ENCODE measurements at regions not wholly inside any gene's neighbourhood (a gene's known extent, or its start where the extent isn't known, plus 50 kb on each side); places are given as distances from the start of the nearest gene placed in this dataset.

DNA sequence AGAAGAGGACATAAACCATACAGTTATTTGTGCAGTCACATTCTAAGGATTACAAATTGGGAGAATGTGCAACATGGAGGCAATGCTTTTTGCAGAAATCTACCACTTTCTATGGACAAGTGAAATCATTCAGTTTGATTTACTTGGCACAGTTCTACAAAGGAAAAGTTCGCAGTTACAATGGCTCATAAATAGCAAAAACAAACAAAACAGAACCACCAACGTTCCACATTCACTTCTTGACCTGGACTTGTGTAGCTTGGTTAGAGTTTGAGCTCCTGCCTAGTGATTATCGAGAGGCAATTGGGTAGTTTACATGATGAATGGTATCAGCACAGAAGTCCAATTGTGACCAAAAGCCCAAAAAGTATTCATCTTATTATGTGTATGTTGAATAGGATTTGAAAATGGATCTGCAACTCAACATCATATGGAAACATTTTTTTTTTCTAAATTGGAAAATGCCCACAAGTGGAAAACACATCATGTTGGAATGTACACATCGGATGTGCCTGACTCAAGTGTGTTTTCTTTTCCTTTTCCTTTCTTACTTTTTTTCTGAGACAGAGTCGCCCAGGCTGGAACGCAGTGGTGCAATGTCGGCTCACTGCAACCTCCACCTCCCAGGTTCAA lies 123.8 kb downstream of the LUZP4 start:
- 67% methylated on average over 7 of the region's 7 CpGs for WGBS
- H3K4me1 ChIP-seq (ENCODE audit: control insufficient read depth in 4 of 4, insufficient read depth in 4 of 4, low read length in 3 of 4): no peaks in the 10 kb centered on the region

DNA sequence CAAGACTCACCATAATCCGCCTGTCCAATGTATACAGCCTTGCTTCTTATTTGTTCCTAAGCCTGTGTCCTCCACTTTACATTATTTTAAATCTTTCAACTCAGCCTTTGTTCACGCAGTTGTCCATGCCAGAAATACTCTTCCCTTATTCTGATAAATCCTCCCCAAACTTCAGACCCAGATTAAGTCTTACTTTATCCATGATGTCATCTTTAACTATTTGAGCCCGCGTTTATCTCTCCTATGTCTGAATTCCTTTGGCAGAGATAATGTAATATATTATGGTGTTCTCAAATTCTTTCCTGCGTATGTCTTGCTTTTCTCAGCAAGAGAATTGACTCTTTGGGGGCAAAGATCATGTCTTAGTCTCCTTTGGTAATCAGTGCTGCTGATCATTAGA lies 129.6 kb downstream of the LUZP4 start:
- 89% methylated on average over 5 of the region's 5 CpGs for WGBS
- TF ChIP-seq, protein P1, sequence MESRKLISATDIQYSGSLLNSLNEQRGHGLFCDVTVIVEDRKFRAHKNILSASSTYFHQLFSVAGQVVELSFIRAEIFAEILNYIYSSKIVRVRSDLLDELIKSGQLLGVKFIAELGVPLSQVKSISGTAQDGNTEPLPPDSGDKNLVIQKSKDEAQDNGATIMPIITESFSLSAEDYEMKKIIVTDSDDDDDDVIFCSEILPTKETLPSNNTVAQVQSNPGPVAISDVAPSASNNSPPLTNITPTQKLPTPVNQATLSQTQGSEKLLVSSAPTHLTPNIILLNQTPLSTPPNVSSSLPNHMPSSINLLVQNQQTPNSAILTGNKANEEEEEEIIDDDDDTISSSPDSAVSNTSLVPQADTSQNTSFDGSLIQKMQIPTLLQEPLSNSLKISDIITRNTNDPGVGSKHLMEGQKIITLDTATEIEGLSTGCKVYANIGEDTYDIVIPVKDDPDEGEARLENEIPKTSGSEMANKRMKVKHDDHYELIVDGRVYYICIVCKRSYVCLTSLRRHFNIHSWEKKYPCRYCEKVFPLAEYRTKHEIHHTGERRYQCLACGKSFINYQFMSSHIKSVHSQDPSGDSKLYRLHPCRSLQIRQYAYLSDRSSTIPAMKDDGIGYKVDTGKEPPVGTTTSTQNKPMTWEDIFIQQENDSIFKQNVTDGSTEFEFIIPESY (IDR thresholded peaks at IDR 0.05): no peak
- no peak for TF ChIP-seq FOXA1 (IDR thresholded peaks at IDR 0.05)
- TF ChIP-seq TAF1 (conservative IDR thresholded peaks at IDR 0.05): no peak
- DNase-seq (ENCODE audit: low spot score): no peak
- H3K9ac ChIP-seq (ENCODE audit: low read depth in 1 of 2, low read length in 2 of 2): no peak overlapping the region
- H3K9me3 ChIP-seq (ENCODE audit: control insufficient read depth in 4 of 4, low read length in 3 of 4): no peaks in the 10 kb centered on the region
- no peak overlapping the region for H3K4me3 ChIP-seq (ENCODE audit: low read depth in 1 of 3, low read length in 3 of 3)
- H3K36me3 ChIP-seq (ENCODE audit: control insufficient read depth in 4 of 4, insufficient read depth in 3 of 4, low read depth in 1 of 4, low read length in 3 of 4): no peaks in the 10 kb centered on the region
- no peak overlapping the region for H3K27ac ChIP-seq (ENCODE audit: low read depth in 1 of 2, low read length in 2 of 2)
- H3K4me1 ChIP-seq (ENCODE audit: control insufficient read depth in 4 of 4, insufficient read depth in 4 of 4, low read length in 3 of 4): no peaks in the 10 kb centered on the region
- H3K27me3 ChIP-seq (ENCODE audit: control insufficient read depth in 4 of 4, insufficient read depth in 4 of 4, low read length in 3 of 4): no peaks in the 10 kb centered on the region

More for the DNA sequence above, 123.8 kb downstream of the LUZP4 start:
- no peak for DNase-seq (ENCODE audit: low spot score)
- Histone ChIP-seq H3K9me3 (ENCODE audit: control insufficient read depth in 4 of 4, low read length in 3 of 4) (no peaks in the 10 kb centered on the region), H3K9ac (ENCODE audit: low read depth in 1 of 2, low read length in 2 of 2) (no peak overlapping the region), H3K4me3 (ENCODE audit: low read depth in 1 of 3, low read length in 3 of 3) (no peak overlapping the region), H3K27me3 (ENCODE audit: control insufficient read depth in 4 of 4, insufficient read depth in 4 of 4, low read length in 3 of 4) (no peaks in the 10 kb centered on the region), H3K27ac (ENCODE audit: low read depth in 1 of 2, low read length in 2 of 2) (no peak overlapping the region), H3K36me3 (ENCODE audit: control insufficient read depth in 4 of 4, insufficient read depth in 3 of 4, low read depth in 1 of 4, low read length in 3 of 4) (no peaks in the 10 kb centered on the region)
- TF ChIP-seq HNF4G (IDR thresholded peaks at IDR 0.05): no peak
- no peak for TF ChIP-seq HNF4A (conservative IDR thresholded peaks at IDR 0.05)
- TF ChIP-seq, protein P1 (IDR thresholded peaks at IDR 0.05): no peak
- TF ChIP-seq, protein P2, sequence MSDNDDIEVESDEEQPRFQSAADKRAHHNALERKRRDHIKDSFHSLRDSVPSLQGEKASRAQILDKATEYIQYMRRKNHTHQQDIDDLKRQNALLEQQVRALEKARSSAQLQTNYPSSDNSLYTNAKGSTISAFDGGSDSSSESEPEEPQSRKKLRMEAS (IDR thresholded peaks at IDR 0.05): no peak

DNA sequence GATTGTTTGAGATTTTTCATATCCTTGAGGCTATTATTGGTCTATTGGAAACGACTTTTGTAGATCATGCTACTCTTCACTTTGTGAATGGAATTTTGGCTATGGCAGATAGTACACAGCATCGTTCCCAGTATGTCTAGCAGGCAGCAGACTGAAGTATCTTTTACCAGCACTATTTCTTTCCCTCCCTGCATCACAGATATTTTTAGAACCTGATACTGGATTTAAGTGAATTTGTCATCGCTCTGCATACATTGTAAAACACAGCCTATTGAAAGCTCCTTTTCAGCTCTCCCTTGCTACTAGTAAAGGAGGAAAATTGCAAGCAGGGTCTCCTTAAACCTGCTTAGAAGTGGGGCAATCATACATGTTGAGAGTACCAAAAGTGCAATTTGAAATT lies 133.6 kb downstream of the LUZP4 start:
- Histone ChIP-seq H3K36me3 (ENCODE audit: control insufficient read depth in 4 of 4, insufficient read depth in 3 of 4, low read depth in 1 of 4, low read length in 3 of 4) (no peaks in the 10 kb centered on the region), H3K4me1 (ENCODE audit: control insufficient read depth in 4 of 4, insufficient read depth in 4 of 4, low read length in 3 of 4) (peaks cover 0 to 3% (median 1%) of the 10 kb centered on the region in 4 donors), H3K27me3 (ENCODE audit: control insufficient read depth in 4 of 4, insufficient read depth in 4 of 4, low read length in 3 of 4) (no peaks in the 10 kb centered on the region), H3K27ac (ENCODE audit: low read depth in 1 of 2, low read length in 2 of 2) (no peak overlapping the region), H3K9ac (ENCODE audit: low read depth in 1 of 2, low read length in 2 of 2) (no peak overlapping the region), H3K9me3 (ENCODE audit: control insufficient read depth in 4 of 4, low read length in 3 of 4) (no peaks in the 10 kb centered on the region), H3K4me3 (ENCODE audit: low read depth in 1 of 3, low read length in 3 of 3) (no peak overlapping the region)
- TF ChIP-seq, protein P3, sequence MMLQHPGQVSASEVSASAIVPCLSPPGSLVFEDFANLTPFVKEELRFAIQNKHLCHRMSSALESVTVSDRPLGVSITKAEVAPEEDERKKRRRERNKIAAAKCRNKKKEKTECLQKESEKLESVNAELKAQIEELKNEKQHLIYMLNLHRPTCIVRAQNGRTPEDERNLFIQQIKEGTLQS (IDR thresholded peaks at IDR 0.05): no peak
- TF ChIP-seq RXRA (IDR thresholded peaks at IDR 0.05) (no peak), SP1 (IDR thresholded peaks at IDR 0.05) (no peak), TAF1 (conservative IDR thresholded peaks at IDR 0.05) (no peak), NR2F2 (IDR thresholded peaks at IDR 0.05) (no peak), EGR1 (IDR thresholded peaks at IDR 0.05; ENCODE audit: low read depth in 2 of 2) (no peak), FOXA2 (IDR thresholded peaks at IDR 0.05) (no peak), GABPA (IDR thresholded peaks at IDR 0.05 in 1 of 2, conservative IDR thresholded peaks at IDR 0.05 in 1 of 2) (no peak), YY1 (IDR thresholded peaks at IDR 0.05) (no peak), FOXA1 (IDR thresholded peaks at IDR 0.05) (no peak), HNF4A (conservative IDR thresholded peaks at IDR 0.05) (no peak), HNF4G (IDR thresholded peaks at IDR 0.05) (no peak)
- TF ChIP-seq, protein P4, sequence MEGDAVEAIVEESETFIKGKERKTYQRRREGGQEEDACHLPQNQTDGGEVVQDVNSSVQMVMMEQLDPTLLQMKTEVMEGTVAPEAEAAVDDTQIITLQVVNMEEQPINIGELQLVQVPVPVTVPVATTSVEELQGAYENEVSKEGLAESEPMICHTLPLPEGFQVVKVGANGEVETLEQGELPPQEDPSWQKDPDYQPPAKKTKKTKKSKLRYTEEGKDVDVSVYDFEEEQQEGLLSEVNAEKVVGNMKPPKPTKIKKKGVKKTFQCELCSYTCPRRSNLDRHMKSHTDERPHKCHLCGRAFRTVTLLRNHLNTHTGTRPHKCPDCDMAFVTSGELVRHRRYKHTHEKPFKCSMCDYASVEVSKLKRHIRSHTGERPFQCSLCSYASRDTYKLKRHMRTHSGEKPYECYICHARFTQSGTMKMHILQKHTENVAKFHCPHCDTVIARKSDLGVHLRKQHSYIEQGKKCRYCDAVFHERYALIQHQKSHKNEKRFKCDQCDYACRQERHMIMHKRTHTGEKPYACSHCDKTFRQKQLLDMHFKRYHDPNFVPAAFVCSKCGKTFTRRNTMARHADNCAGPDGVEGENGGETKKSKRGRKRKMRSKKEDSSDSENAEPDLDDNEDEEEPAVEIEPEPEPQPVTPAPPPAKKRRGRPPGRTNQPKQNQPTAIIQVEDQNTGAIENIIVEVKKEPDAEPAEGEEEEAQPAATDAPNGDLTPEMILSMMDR (IDR thresholded peaks at IDR 0.05; ENCODE audit: low read depth, low read length, missing input control): no peak
- TF ChIP-seq, protein P1 (IDR thresholded peaks at IDR 0.05): no peak
- TF ChIP-seq, protein P2 (IDR thresholded peaks at IDR 0.05): no peak
- DNase-seq (ENCODE audit: low spot score): no peak
- 87% methylated on average over 3 of the region's 3 CpGs for WGBS
